GM12878 (cell line): ENCODE measurements at regions not wholly inside any gene's neighbourhood (a gene's known extent, or its start where the extent isn't known, plus 50 kb on each side); places are given as distances from the start of the nearest gene placed in this dataset.

Experiments used
- ATAC-seq: fragments of 200-7000 bp; cut with Tn5 transposase; 3 replicates; pipeline ENCODE4 v1.9.1; 2020; ENCODE audit warnings: mild to moderate bottlenecking, moderate library complexity
- BruUV-seq: library from RNA; stranded (reverse); fragments of 400-500 nt; replicated peaks from 2 replicates; lab custom pipeline; 2021; lab: Mats Ljungman, UMichigan
- CTCF ChIA-PET: fragments of 300-600 bp; sonication (Branson Sonifier 250); formaldehyde crosslinking; extraction: SDS; loops from one replicate; lab custom pipeline; 2021; ENCODE audit warnings: inconsistent platforms; lab: Yijun Ruan, JAX
- POLR2A ChIA-PET: fragments of 350-600 bp; formaldehyde crosslinking; extraction: SDS; loops from one replicate; lab custom pipeline; 2021; ENCODE audit warnings: inconsistent platforms; lab: Charles Lee
- RAD21 ChIA-PET: fragments of 300-600 bp; sonication (Branson Sonifier 250); formaldehyde crosslinking; loops from one replicate; lab custom pipeline; 2023; ENCODE audit warnings: antibody characterized with exemption; ENCODE audit not compliant: unreplicated experiment; lab: Charles Lee
- SMC1A ChIA-PET: fragments of 300-600 bp; sonication (Branson Sonifier 250); formaldehyde crosslinking; loops from one replicate; lab custom pipeline; 2023; ENCODE audit not compliant: unreplicated experiment, uncharacterized antibody; lab: Charles Lee
- DNase-seq: peaks from one replicate; pipeline ENCODE4 v3.0.0-alpha.2; 2011; ENCODE audit warnings: low read depth, low spot score
- FAIRE-seq: peaks from 3 replicates; lab custom pipeline; 2011; peaks lifted over from hg19 to GRCh38; lab: Jason Lieb, UNC
- H2AFZ ChIP-seq: 2 replicates; pipeline ENCODE4 v1.6.0; 2011; ENCODE audit warnings: low read depth, low read length, control low read depth; ENCODE audit not compliant: control insufficient read depth
- H3K27ac ChIP-seq: 2 replicates; pipeline ENCODE4 v1.5.1; 2011; ENCODE audit warnings: control low read depth; ENCODE audit not compliant: control insufficient read depth, insufficient read depth
- H3K27me3 ChIP-seq, 2 experiments: replicated peaks in 1 of 2; 2 replicates each; pipeline versions ENCODE4 v1.6.0 to v1.6.1; 2011; ENCODE audit warnings: low read length in 1 of 2; ENCODE audit not compliant: control insufficient read depth in 2 of 2, insufficient read depth in 2 of 2
- H3K36me3 ChIP-seq, 2 experiments: 2 replicates each; pipeline ENCODE4 v1.5.1; 2011; ENCODE audit warnings: low read length in 1 of 2; ENCODE audit not compliant: control insufficient read depth in 2 of 2, insufficient read depth in 2 of 2
- H3K4me1 ChIP-seq: 2 replicates; pipeline ENCODE4 v1.6.1; 2011; ENCODE audit warnings: mild to moderate bottlenecking, low read length, moderate library complexity, mixed read lengths; ENCODE audit not compliant: control insufficient read depth, insufficient read depth
- H3K4me2 ChIP-seq: 2 replicates; pipeline ENCODE4 v1.6.0; 2011; ENCODE audit warnings: control low read depth; ENCODE audit not compliant: control insufficient read depth, insufficient read depth
- H3K4me3 ChIP-seq: fragments of 200-600 bp; sonication (generic); 2 replicates; pipeline ENCODE4 v1.5.1; 2016
- H3K79me2 ChIP-seq: 2 replicates; pipeline ENCODE4 v1.6.0; 2011; ENCODE audit warnings: low read length; ENCODE audit not compliant: control insufficient read depth, insufficient read depth
- H3K9ac ChIP-seq: 2 replicates; pipeline ENCODE4 v1.8.0; 2011; ENCODE audit warnings: low read length, control low read depth, mixed read lengths; ENCODE audit not compliant: control insufficient read depth, insufficient read depth
- H3K9me3 ChIP-seq: replicated peaks from 3 replicates; pipeline ENCODE4 v1.5.1; 2011; ENCODE audit warnings: mild to moderate bottlenecking, low read length; ENCODE audit not compliant: control insufficient read depth, insufficient read depth
- H4K20me1 ChIP-seq: 2 replicates; pipeline ENCODE4 v1.6.0; 2011; ENCODE audit not compliant: control insufficient read depth, insufficient read depth
- POLR2A ChIP-seq: IDR thresholded peaks from 2 replicates; pipeline ENCODE4 v1.6.1; 2011; ENCODE audit warnings: low read depth, mild to moderate bottlenecking, low read length
- POLR2AphosphoS5 ChIP-seq: IDR thresholded peaks from 2 replicates; pipeline ENCODE4 v1.6.1; 2011; ENCODE audit warnings: mild to moderate bottlenecking, low read length, inconsistent platforms
- SKIL ChIP-seq: fragments of 450-650 bp; IDR thresholded peaks from 2 replicates; pipeline ENCODE4 v1.6.1; 2017; ENCODE audit warnings: mild to moderate bottlenecking, low read depth, inconsistent platforms; ENCODE audit not compliant: poor library complexity, severe bottlenecking
- SP1 ChIP-seq: IDR thresholded peaks from one replicate; pipeline ENCODE4 v1.6.1; 2011; ENCODE audit warnings: low read depth, low read length
- SPI1 ChIP-seq: IDR thresholded peaks from 2 replicates; pipeline ENCODE4 v1.6.1; 2011; ENCODE audit warnings: low read depth, mild to moderate bottlenecking, low read length, moderate library complexity, borderline replicate concordance; ENCODE audit not compliant: insufficient read depth
- TBL1XR1 ChIP-seq: IDR thresholded peaks from 2 replicates; pipeline ENCODE4 v1.6.1; 2012; ENCODE audit warnings: low read depth, low read length, improper control_type of control experiment
- USF1 ChIP-seq: IDR thresholded peaks from 2 replicates; pipeline ENCODE4 v1.6.1; 2011; ENCODE audit warnings: borderline replicate concordance, low read depth, mild to moderate bottlenecking, moderate library complexity, mixed read lengths, low read length; ENCODE audit not compliant: insufficient read depth; ENCODE audit errors: extremely low read length
- ZBED1 ChIP-seq: IDR thresholded peaks from 2 replicates; pipeline ENCODE4 v1.6.1; 2016; ENCODE audit warnings: borderline replicate concordance
- ZNF592 ChIP-seq: fragments of 450-650 bp; IDR thresholded peaks from 2 replicates; pipeline ENCODE4 v1.6.1; 2017; ENCODE audit warnings: mild to moderate bottlenecking, moderate library complexity
- in situ Hi-C: fragments of 300-500 bp; cut with MboI; formaldehyde crosslinking; loops from 9 replicates; pipeline ENCODE4 v1.14.3; 2018; ENCODE audit warnings: mixed read lengths
- intact Hi-C: fragments of 100-400 bp; cut with micrococcal nuclease; formaldehyde crosslinking; loops from one replicate; pipeline ENCODE4 v1.14.2; 2022; ENCODE audit not compliant: unreplicated experiment

GRCh38 chr2:209369656-209370055 lies 54.2 kb upstream of the MAP2 start:
- H3K4me3 ChIP-seq = no peak overlapping the region
- ChIA-PET CTCF (interaction anchor here (1.9 kb wide), 1 partner anchor 35 kb away, joined by 5 read pairs; no protein-coding TSS in a partner anchor), RAD21 (no interaction called here), SMC1A (interaction anchor here (1.2 kb wide), 1 partner anchor 14 kb away, joined by 3 read pairs; no protein-coding TSS in a partner anchor), POLR2A (no interaction called here)
- no peaks in the 10 kb centered on the region for H3K36me3 ChIP-seq
- no peaks in the 10 kb centered on the region for H3K27me3 ChIP-seq
- FAIRE-seq (no peak), ATAC-seq (no peak), DNase-seq (no peak)
- H4K20me1 ChIP-seq = no peaks in the 10 kb centered on the region
- no peak overlapping the region for H3K9ac ChIP-seq
- no peak overlapping the region for H3K4me2 ChIP-seq
- TF ChIP-seq SP1 (no peak), USF1 (no peak), SKIL (no peak), POLR2A (no peak), POLR2AphosphoS5 (no peak), SPI1 (no peak), ZNF592 (no peak), ZBED1 (no peak), TBL1XR1 (no peak)
- no TSS peak for BruUV-seq
- H3K79me2 ChIP-seq = no peaks in the 10 kb centered on the region
- H3K4me1 ChIP-seq = no peaks in the 10 kb centered on the region
- no peak overlapping the region for H3K27ac ChIP-seq
- intact Hi-C loops = no loop called here
- no peak overlapping the region for H2AFZ ChIP-seq
- H3K9me3 ChIP-seq = no peaks in the 10 kb centered on the region
- in situ Hi-C loops = no loop called here
